WTC11 (cell line): ENCODE measurements at regions not wholly inside any gene's neighbourhood (a gene's known extent, or its start where the extent isn't known, plus 50 kb on each side); places are given as distances from the start of the nearest gene placed in this dataset.

Experiments used
- ATAC-seq: fragments of 200-7000 bp; cut with Tn5 transposase; 2 replicates; pipeline ENCODE4 v1.10.0; 2021; ENCODE audit warnings: mild to moderate bottlenecking, moderate library complexity
- CTCF ChIA-PET: fragments of 300-600 bp; sonication (Branson Sonifier 250); formaldehyde crosslinking; loops from one replicate; lab custom pipeline; 2021; ENCODE audit warnings: antibody characterized with exemption; lab: Charles Lee
- POLR2A ChIA-PET: fragments of 350-600 bp; sonication (Branson Sonifier 250); formaldehyde crosslinking; loops from one replicate; lab custom pipeline; 2021; ENCODE audit warnings: antibody characterized with exemption; lab: Charles Lee
- DNase-seq: peaks from one replicate; pipeline ENCODE4 v3.0.0; 2021; ENCODE audit warnings: low spot score
- H3K27ac Mint-ChIP-seq: 2 replicates; pipeline ENCODE4 v1.8.0; 2021; ENCODE audit warnings: mixed read lengths
- H3K27me3 Mint-ChIP-seq: 2 replicates; pipeline ENCODE4 v1.8.0; 2021; ENCODE audit warnings: low read depth, mild to moderate bottlenecking, moderate library complexity, mixed read lengths
- H3K36me3 Mint-ChIP-seq: 2 replicates; pipeline ENCODE4 v1.8.0; 2021; ENCODE audit warnings: mixed read lengths
- H3K4me1 Mint-ChIP-seq: 2 replicates; pipeline ENCODE4 v1.8.0; 2022; ENCODE audit warnings: mixed read lengths
- H3K4me3 Mint-ChIP-seq: 2 replicates; pipeline ENCODE4 v1.8.0; 2021; ENCODE audit warnings: mild to moderate bottlenecking, moderate library complexity, mixed read lengths
- H3K9me3 Mint-ChIP-seq: 2 replicates; pipeline ENCODE4 v1.8.0; 2021; ENCODE audit warnings: mixed read lengths
- ATF1 ChIP-seq: sonication (generic); formaldehyde crosslinking; IDR thresholded peaks from 2 replicates; pipeline ENCODE4 v1.8.1; 2023; ENCODE audit warnings: mild to moderate bottlenecking, moderate library complexity, missing genetic modification reagents
- CREM ChIP-seq: sonication (generic); formaldehyde crosslinking; IDR thresholded peaks from 2 replicates; pipeline ENCODE4 v1.8.1; 2022; ENCODE audit warnings: mild to moderate bottlenecking, missing genetic modification reagents, moderate library complexity
- GRHL2 ChIP-seq: fragments of 250-450 bp; sonication (Bioruptor Pico); IDR thresholded peaks from 2 replicates; pipeline ENCODE4 v1.8.0; 2022; ENCODE audit warnings: mild to moderate bottlenecking, moderate library complexity; ENCODE audit not compliant: insufficient replicate concordance, severe bottlenecking
- IRF2 ChIP-seq: sonication (generic); formaldehyde crosslinking; IDR thresholded peaks from 2 replicates; pipeline ENCODE4 v1.8.0; 2022; ENCODE audit warnings: low read depth, missing genetic modification reagents, borderline replicate concordance
- KAT7 ChIP-seq: sonication (generic); formaldehyde crosslinking; IDR thresholded peaks from 2 replicates; pipeline ENCODE4 v1.8.1; 2023; ENCODE audit warnings: missing genetic modification reagents, mild to moderate bottlenecking, borderline replicate concordance
- NFATC4 ChIP-seq: fragments of 250-450 bp; sonication (Bioruptor Pico); IDR thresholded peaks from 2 replicates; pipeline ENCODE4 v1.9.0; 2021; ENCODE audit warnings: mild to moderate bottlenecking
- NR2C2 ChIP-seq: sonication (generic); formaldehyde crosslinking; IDR thresholded peaks from 2 replicates; pipeline ENCODE4 v1.8.0; 2022; ENCODE audit warnings: mild to moderate bottlenecking, missing genetic modification reagents
- NR3C1 ChIP-seq: sonication (generic); formaldehyde crosslinking; conservative IDR thresholded peaks from 2 replicates; pipeline ENCODE4 v1.8.1; 2023; ENCODE audit warnings: low read depth, mild to moderate bottlenecking, missing genetic modification reagents
- PRRX2 ChIP-seq: fragments of 250-450 bp; sonication (Bioruptor Pico); IDR thresholded peaks from 2 replicates; pipeline ENCODE4 v1.8.0; 2021; ENCODE audit warnings: mild to moderate bottlenecking
- RORB ChIP-seq: fragments of 250-450 bp; sonication (Bioruptor Pico); IDR thresholded peaks from 2 replicates; pipeline ENCODE4 v1.9.0; 2021; ENCODE audit warnings: mild to moderate bottlenecking
- SOX15 ChIP-seq: fragments of 250-450 bp; sonication (Bioruptor Pico); IDR thresholded peaks from 2 replicates; pipeline ENCODE4 v1.9.0; 2021; ENCODE audit warnings: mild to moderate bottlenecking
- SP1 ChIP-seq: sonication (generic); formaldehyde crosslinking; conservative IDR thresholded peaks from 2 replicates; pipeline ENCODE4 v1.8.1; 2022; ENCODE audit warnings: missing genetic modification reagents
- TCF7 ChIP-seq: sonication (generic); formaldehyde crosslinking; IDR thresholded peaks from 2 replicates; pipeline ENCODE4 v1.8.0; 2022; ENCODE audit warnings: mild to moderate bottlenecking, low read depth, missing genetic modification reagents, moderate library complexity
- ZNF317 ChIP-seq: sonication (generic); formaldehyde crosslinking; IDR thresholded peaks from 2 replicates; pipeline ENCODE4 v1.8.1; 2023; ENCODE audit warnings: low read depth, mild to moderate bottlenecking, moderate library complexity, missing genetic modification reagents, borderline replicate concordance
- ZNF396 ChIP-seq: fragments of 250-450 bp; sonication (Bioruptor Pico); IDR thresholded peaks from 2 replicates; pipeline ENCODE4 v1.8.0; 2021; ENCODE audit warnings: mild to moderate bottlenecking, moderate library complexity, borderline replicate concordance
- TF ChIP-seq, protein P1 (sequence below): sonication (generic); formaldehyde crosslinking; IDR thresholded peaks from 2 replicates; pipeline ENCODE4 v1.8.1; 2022; ENCODE audit warnings: mild to moderate bottlenecking, moderate library complexity, missing genetic modification reagents
- TF ChIP-seq, protein P2 (sequence below): sonication (generic); formaldehyde crosslinking; IDR thresholded peaks from 2 replicates; pipeline ENCODE4 v1.8.1; 2023; ENCODE audit warnings: mild to moderate bottlenecking, missing genetic modification reagents
- TF ChIP-seq, protein P3 (sequence below): sonication (generic); formaldehyde crosslinking; IDR thresholded peaks from 2 replicates; pipeline ENCODE4 v1.8.1; 2022; ENCODE audit warnings: missing genetic modification reagents, borderline replicate concordance
- TF ChIP-seq, protein P4 (sequence below): sonication (generic); formaldehyde crosslinking; IDR thresholded peaks from 2 replicates; pipeline ENCODE4 v1.8.0; 2022; ENCODE audit warnings: mild to moderate bottlenecking, missing genetic modification reagents
- TF ChIP-seq, protein P5 (sequence below): fragments of 250-450 bp; sonication (Bioruptor Pico); IDR thresholded peaks from 2 replicates; pipeline ENCODE4 v1.9.0; 2021; ENCODE audit warnings: mild to moderate bottlenecking
- TF ChIP-seq, protein P6 (sequence below): sonication (generic); formaldehyde crosslinking; IDR thresholded peaks from 2 replicates; pipeline ENCODE4 v1.8.0; 2022; ENCODE audit warnings: missing genetic modification reagents

DNA sequence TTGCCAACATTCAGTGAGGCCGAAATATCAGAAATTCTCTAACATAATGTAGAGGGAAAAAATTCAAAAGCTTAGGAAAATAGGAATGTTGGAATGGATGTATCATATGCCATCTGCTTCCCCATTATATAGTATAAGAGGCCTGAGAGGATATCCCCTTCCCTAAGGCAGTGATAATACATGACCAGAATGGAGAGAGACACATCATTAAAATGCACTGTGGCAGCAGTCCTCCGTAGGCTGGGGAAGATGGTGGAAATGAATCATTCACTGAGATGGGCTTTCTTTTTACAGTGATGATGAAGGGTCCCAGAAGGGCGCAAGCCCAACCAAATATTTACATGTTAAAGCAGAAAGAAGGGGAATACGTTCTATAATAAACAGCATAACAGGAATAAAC is 799.1 kb upstream of the SPRY2 start:
- H3K4me1 Mint-ChIP-seq: peaks cover 66% of the 10 kb centered on the region

DNA sequence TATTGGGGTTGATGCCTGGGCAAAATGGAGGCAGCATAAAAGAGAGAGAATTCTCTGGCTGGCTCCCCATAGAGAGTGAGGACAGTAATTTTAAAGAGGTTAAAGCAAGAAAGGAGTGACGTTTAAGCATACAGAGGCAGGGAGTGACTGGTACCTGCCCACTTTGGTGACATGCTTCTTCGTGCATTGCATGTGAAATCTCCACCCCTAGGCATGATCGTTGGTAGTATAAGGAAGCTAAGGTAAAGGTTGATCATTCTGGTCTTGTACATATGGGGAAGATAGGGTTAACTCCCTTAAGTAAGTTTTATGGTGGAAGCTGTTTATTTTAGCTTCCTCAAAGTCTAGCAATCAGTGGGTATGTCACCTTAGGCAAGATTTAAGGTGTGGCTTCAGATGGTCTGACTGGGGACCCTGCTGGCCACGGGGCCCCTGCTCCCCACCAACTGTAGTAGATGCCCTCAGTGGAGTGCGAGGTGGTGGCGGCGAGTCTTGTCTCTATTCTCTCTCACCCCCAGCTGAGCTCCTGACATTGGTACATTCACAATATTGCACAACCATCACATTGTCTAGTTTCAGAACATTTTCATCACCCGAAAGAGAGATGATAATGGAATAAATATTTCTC is 797.5 kb upstream of the SPRY2 start:
- no peak for ATAC-seq
- Mint-ChIP-seq H3K9me3 (no peaks in the 10 kb centered on the region), H3K4me1 (peaks cover 59% of the 10 kb centered on the region)
- TF ChIP-seq TCF7: no peak
- TF ChIP-seq KAT7 (CRISPR knock-in tag): no peak
- no peak for TF ChIP-seq ZNF317 (CRISPR knock-in tag)
- TF ChIP-seq, protein P1, sequence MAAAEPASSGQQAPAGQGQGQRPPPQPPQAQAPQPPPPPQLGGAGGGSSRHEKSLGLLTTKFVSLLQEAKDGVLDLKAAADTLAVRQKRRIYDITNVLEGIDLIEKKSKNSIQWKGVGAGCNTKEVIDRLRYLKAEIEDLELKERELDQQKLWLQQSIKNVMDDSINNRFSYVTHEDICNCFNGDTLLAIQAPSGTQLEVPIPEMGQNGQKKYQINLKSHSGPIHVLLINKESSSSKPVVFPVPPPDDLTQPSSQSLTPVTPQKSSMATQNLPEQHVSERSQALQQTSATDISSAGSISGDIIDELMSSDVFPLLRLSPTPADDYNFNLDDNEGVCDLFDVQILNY (CRISPR knock-in tag): no peak
- no peak for TF ChIP-seq IRF2 (CRISPR knock-in tag)
- no peak for TF ChIP-seq CREM
- no peak for TF ChIP-seq NR2C2 (CRISPR knock-in tag)
- TF ChIP-seq ATF1: no peak
- TF ChIP-seq, all 79 proteins: peak for 0
- DNase-seq: no peak
- ChIA-PET POLR2A (no interaction called here), CTCF (interaction anchor here (0.5 to 0.6 kb wide), 2 partner anchors 264 to 818 kb away, joined by 3 to 5 read pairs; no protein-coding TSS in a partner anchor)
- H3K27ac Mint-ChIP-seq: no peak overlapping the region
- peaks cover 2% of the 10 kb centered on the region; the same call in 1 of the 2 replicates for H3K27me3 Mint-ChIP-seq
- no peak overlapping the region for H3K4me3 Mint-ChIP-seq
- no peaks in the 10 kb centered on the region for H3K36me3 Mint-ChIP-seq

More for the DNA sequence above, 799.1 kb upstream of the SPRY2 start:
- Mint-ChIP-seq H3K27ac (peak overlapping the region; percentile 94), H3K9me3 (no peaks in the 10 kb centered on the region), H3K27me3 (peaks cover 2% of the 10 kb centered on the region; the same call in 1 of the 2 replicates), H3K36me3 (no peaks in the 10 kb centered on the region), H3K4me3 (no peak overlapping the region)
- ChIA-PET POLR2A (no interaction called here), CTCF (no interaction called here)
- no peak; the same call in 1 of the 2 replicates for ATAC-seq
- TF ChIP-seq GRHL2 (CRISPR knock-in tag) (no peak), NFATC4 (CRISPR knock-in tag) (no peak), PRRX2 (CRISPR knock-in tag) (no peak), RORB (CRISPR knock-in tag) (no peak), SP1 (no peak), NR3C1 (CRISPR knock-in tag) (no peak), CREM (no peak), SOX15 (CRISPR knock-in tag) (no peak), ZNF396 (CRISPR knock-in tag) (no peak), ZNF317 (CRISPR knock-in tag) (no peak)
- TF ChIP-seq, protein P2, sequence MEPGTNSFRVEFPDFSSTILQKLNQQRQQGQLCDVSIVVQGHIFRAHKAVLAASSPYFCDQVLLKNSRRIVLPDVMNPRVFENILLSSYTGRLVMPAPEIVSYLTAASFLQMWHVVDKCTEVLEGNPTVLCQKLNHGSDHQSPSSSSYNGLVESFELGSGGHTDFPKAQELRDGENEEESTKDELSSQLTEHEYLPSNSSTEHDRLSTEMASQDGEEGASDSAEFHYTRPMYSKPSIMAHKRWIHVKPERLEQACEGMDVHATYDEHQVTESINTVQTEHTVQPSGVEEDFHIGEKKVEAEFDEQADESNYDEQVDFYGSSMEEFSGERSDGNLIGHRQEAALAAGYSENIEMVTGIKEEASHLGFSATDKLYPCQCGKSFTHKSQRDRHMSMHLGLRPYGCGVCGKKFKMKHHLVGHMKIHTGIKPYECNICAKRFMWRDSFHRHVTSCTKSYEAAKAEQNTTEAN (CRISPR knock-in tag): no peak
- TF ChIP-seq, protein P3, sequence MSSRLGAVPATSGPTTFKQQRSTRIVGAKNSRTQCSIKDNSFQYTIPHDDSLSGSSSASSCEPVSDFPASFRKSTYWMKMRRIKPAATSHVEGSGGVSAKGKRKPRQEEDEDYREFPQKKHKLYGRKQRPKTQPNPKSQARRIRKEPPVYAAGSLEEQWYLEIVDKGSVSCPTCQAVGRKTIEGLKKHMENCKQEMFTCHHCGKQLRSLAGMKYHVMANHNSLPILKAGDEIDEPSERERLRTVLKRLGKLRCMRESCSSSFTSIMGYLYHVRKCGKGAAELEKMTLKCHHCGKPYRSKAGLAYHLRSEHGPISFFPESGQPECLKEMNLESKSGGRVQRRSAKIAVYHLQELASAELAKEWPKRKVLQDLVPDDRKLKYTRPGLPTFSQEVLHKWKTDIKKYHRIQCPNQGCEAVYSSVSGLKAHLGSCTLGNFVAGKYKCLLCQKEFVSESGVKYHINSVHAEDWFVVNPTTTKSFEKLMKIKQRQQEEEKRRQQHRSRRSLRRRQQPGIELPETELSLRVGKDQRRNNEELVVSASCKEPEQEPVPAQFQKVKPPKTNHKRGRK (CRISPR knock-in tag): no peak
- TF ChIP-seq, protein P4, sequence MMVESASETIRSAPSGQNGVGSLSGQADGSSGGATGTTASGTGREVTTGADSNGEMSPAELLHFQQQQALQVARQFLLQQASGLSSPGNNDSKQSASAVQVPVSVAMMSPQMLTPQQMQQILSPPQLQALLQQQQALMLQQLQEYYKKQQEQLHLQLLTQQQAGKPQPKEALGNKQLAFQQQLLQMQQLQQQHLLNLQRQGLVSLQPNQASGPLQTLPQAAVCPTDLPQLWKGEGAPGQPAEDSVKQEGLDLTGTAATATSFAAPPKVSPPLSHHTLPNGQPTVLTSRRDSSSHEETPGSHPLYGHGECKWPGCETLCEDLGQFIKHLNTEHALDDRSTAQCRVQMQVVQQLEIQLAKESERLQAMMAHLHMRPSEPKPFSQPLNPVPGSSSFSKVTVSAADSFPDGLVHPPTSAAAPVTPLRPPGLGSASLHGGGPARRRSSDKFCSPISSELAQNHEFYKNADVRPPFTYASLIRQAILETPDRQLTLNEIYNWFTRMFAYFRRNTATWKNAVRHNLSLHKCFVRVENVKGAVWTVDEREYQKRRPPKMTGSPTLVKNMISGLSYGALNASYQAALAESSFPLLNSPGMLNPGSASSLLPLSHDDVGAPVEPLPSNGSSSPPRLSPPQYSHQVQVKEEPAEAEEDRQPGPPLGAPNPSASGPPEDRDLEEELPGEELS (CRISPR knock-in tag): no peak
- TF ChIP-seq, protein P5, sequence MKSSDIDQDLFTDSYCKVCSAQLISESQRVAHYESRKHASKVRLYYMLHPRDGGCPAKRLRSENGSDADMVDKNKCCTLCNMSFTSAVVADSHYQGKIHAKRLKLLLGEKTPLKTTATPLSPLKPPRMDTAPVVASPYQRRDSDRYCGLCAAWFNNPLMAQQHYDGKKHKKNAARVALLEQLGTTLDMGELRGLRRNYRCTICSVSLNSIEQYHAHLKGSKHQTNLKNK (CRISPR knock-in tag): no peak
- TF ChIP-seq, protein P6, sequence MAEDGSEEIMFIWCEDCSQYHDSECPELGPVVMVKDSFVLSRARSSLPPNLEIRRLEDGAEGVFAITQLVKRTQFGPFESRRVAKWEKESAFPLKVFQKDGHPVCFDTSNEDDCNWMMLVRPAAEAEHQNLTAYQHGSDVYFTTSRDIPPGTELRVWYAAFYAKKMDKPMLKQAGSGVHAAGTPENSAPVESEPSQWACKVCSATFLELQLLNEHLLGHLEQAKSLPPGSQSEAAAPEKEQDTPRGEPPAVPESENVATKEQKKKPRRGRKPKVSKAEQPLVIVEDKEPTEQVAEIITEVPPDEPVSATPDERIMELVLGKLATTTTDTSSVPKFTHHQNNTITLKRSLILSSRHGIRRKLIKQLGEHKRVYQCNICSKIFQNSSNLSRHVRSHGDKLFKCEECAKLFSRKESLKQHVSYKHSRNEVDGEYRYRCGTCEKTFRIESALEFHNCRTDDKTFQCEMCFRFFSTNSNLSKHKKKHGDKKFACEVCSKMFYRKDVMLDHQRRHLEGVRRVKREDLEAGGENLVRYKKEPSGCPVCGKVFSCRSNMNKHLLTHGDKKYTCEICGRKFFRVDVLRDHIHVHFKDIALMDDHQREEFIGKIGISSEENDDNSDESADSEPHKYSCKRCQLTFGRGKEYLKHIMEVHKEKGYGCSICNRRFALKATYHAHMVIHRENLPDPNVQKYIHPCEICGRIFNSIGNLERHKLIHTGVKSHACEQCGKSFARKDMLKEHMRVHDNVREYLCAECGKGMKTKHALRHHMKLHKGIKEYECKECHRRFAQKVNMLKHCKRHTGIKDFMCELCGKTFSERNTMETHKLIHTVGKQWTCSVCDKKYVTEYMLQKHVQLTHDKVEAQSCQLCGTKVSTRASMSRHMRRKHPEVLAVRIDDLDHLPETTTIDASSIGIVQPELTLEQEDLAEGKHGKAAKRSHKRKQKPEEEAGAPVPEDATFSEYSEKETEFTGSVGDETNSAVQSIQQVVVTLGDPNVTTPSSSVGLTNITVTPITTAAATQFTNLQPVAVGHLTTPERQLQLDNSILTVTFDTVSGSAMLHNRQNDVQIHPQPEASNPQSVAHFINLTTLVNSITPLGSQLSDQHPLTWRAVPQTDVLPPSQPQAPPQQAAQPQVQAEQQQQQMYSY: no peak
- DNase-seq: no peak
